Small intestine (tissue), 7 donors: ENCODE measurements at regions not wholly inside any gene's neighbourhood (a gene's known extent, or its start where the extent isn't known, plus 50 kb on each side); places are given as distances from the start of the nearest gene placed in this dataset.

ENCODE experiments used
- DNase-seq, 2 donors: peaks; one replicate each; pipeline versions ENCODE4 v3.0.0 to v3.0.0-alpha.2; 2013
- FAIRE-seq: peaks from 2 replicates; lab custom pipeline; 2012; peaks lifted over from hg19 to GRCh38; lab: Jason Lieb, UNC
- H3K27ac ChIP-seq, 3 donors: one replicate each; pipeline ENCODE4 v1.5.1; 2013; ENCODE audit warnings: low read length in 2 of 3, mild to moderate bottlenecking in 2 of 3, control low read depth in 1 of 3, inconsistent platforms in 1 of 3, low read depth in 1 of 3, moderate library complexity in 1 of 3
- H3K27me3 ChIP-seq, 3 donors: one replicate each; pipeline ENCODE4 v1.6.1; 2013; ENCODE audit warnings: low read length in 3 of 3, inconsistent platforms in 1 of 3; ENCODE audit not compliant: control insufficient read depth in 3 of 3, insufficient read depth in 3 of 3
- H3K36me3 ChIP-seq, 3 donors: one replicate each; pipeline ENCODE4 v1.6.1; 2013; ENCODE audit warnings: low read length in 3 of 3, inconsistent platforms in 1 of 3, low read depth in 1 of 3, mild to moderate bottlenecking in 1 of 3, moderate library complexity in 1 of 3; ENCODE audit not compliant: control insufficient read depth in 3 of 3, insufficient read depth in 2 of 3
- H3K4me1 ChIP-seq, 3 donors: one replicate each; pipeline ENCODE4 v1.6.1; 2013; ENCODE audit warnings: low read length in 2 of 3, inconsistent platforms in 1 of 3, low read depth in 1 of 3, mild to moderate bottlenecking in 1 of 3, moderate library complexity in 1 of 3; ENCODE audit not compliant: control insufficient read depth in 3 of 3, insufficient read depth in 2 of 3
- H3K4me3 ChIP-seq, 3 donors: one replicate each; pipeline ENCODE4 v1.5.1; 2013; ENCODE audit warnings: low read length in 3 of 3, control low read depth in 1 of 3, inconsistent platforms in 1 of 3, low read depth in 1 of 3, mild to moderate bottlenecking in 1 of 3, moderate library complexity in 1 of 3
- H3K9me3 ChIP-seq, 2 donors: one replicate each; pipeline ENCODE4 v1.6.1; 2013; ENCODE audit warnings: low read depth in 1 of 2, low read length in 1 of 2; ENCODE audit not compliant: control insufficient read depth in 2 of 2, insufficient read depth in 1 of 2
- WGBS, 3 donors: extraction: QIAGEN DNeasy Blood & Tissue Kit; methylation state at CpG; one replicate each; pipeline ENCODE4 v1.1.7; 2013; 5-methylcytosine and 5-hydroxymethylcytosine counted together
- donor health status: healthy with polysubstance abuse.
- donor health status: control.
- donor health status: control.
- donor health status: Bipolar disorder and iron deficiency.
- donor health status: healthy.

- FAIRE-seq: no peak
- no peaks in the 10 kb centered on the region for H3K27me3 ChIP-seq
- no peak for DNase-seq
- H3K4me3 ChIP-seq: no peak overlapping the region
- no peak overlapping the region for H3K27ac ChIP-seq
- peaks cover 0 to 9% (median 0%) of the 10 kb centered on the region in 3 donors for H3K4me1 ChIP-seq
- H3K36me3 ChIP-seq: no peaks in the 10 kb centered on the region
- no peaks in the 10 kb centered on the region for H3K9me3 ChIP-seq
- 50 to 94% (median 88%) methylated on average over 2 of the region's 2 CpGs for WGBS, 3 donors
These were observed 127.8 kb downstream of the OSR1 start for GRCh38 chr2:19230626-19231025.

DNA sequence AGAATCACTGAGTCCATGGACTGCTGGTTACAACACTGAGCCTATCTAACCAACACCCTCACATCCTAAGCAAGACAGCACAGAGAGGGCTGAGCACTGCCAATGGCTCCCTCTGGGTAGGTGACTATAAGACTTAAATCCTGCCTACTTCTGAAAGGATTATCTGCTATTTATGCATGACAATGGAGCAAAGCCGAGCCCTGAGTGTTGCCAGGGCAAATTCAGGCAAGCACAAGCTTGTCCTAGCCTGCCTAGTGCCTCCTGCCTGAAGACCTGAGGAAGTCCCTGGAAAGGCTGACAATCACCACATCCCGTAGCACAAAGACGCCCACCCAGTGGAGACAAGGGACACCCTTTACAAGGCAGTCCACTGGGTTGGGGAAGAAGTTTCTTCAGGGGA lies 129.7 kb downstream of the OSR1 start:
- FAIRE-seq (no peak), DNase-seq (no peak)
- Histone ChIP-seq H3K4me1 (peaks cover 0 to 9% (median 0%) of the 10 kb centered on the region in 3 donors), H3K27ac (no peak overlapping the region), H3K9me3 (no peaks in the 10 kb centered on the region), H3K36me3 (no peaks in the 10 kb centered on the region), H3K27me3 (no peaks in the 10 kb centered on the region), H3K4me3 (no peak overlapping the region)
- WGBS, 3 donors: 84 to 92% (median 84%) methylated on average over 3 of the region's 3 CpGs

DNA sequence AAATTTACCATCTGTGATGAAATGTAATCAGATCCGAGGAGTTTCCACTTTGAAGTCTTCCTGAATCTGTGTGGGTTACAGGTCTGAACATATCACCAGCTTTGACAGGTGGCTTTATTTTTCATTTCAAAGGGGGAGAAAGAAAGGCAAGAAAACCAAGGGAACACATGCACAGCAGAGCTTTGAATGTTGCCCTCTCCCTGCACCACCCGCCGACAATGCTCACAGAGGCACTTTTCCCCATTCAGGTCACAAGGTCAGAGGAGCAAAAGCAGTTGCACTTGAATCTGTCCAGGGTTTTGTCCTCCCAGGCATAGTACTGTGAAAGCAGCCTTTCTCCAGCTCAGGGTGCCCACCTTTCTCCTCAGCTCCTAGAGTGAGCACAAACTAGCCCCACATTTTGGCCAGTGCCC lies 130.2 kb downstream of the OSR1 start:
- no peaks in the 10 kb centered on the region for H3K36me3 ChIP-seq
- FAIRE-seq: no peak
- 69 to 78% (median 76%) methylated on average over 3 of the region's 3 CpGs for WGBS, 3 donors

DNA sequence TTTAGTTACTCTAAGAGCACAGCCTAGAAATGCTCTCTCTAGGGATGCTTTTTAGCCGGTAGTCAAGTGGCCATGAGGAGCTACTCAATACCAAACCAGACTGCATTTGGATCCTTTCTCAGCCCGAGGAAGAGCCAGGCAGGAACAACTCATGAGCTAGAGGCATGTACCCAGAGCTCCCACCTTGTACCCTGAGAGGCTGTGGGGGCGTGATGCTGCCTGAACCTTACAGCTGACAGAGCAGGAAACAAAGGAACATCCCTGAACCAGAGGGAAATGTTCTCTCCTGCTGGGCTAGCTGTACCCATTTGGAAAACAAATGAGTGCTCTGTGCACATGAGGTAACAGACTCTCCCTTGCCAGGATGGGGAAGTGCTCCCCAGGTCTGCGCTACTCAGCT lies 131.6 kb downstream of the OSR1 start:
- no peak overlapping the region for H3K4me3 ChIP-seq
- peaks cover 0 to 9% (median 0%) of the 10 kb centered on the region in 3 donors for H3K4me1 ChIP-seq
- no peak for DNase-seq
- no peaks in the 10 kb centered on the region for H3K9me3 ChIP-seq
- WGBS, 3 donors: 80 to 85% (median 85%) methylated on average over 4 of the region's 4 CpGs
- no peak for FAIRE-seq
- no peak overlapping the region for H3K27ac ChIP-seq
- H3K36me3 ChIP-seq: no peaks in the 10 kb centered on the region
- H3K27me3 ChIP-seq: no peaks in the 10 kb centered on the region

More for the DNA sequence above, 130.2 kb downstream of the OSR1 start:
- Histone ChIP-seq H3K9me3 (no peaks in the 10 kb centered on the region), H3K27me3 (no peaks in the 10 kb centered on the region), H3K4me3 (no peak overlapping the region), H3K27ac (no peak overlapping the region), H3K4me1 (peaks cover 0 to 9% (median 0%) of the 10 kb centered on the region in 3 donors)
- DNase-seq: no peak

DNA sequence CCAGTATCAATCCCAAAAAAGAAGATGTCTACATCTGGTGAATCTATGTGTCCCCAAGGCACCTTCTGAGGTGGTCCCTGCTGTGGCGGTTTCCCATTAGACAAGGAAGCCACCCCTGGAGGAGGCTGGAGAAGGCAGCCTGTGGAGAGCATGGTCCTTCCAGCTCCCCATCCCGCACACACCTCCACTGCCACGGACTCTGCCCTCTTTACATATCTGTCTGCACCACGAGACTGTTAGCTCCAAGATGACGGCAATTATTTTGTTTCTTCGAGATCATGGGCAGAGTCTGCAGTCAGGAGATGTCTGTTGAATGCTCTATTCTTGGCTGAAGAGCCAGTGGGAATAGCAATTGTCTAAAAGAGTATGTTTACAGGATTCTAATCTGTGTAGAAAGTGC lies 132.0 kb downstream of the OSR1 start:
- FAIRE-seq (no peak), DNase-seq (peak in 1 of 2 donors; percentile 54)
- WGBS, 3 donors: 27 to 66% (median 50%) methylated on average over 6 of the region's 6 CpGs
- Histone ChIP-seq H3K27me3 (no peaks in the 10 kb centered on the region), H3K36me3 (no peaks in the 10 kb centered on the region), H3K4me3 (no peak overlapping the region), H3K4me1 (peaks cover 0 to 9% (median 0%) of the 10 kb centered on the region in 3 donors), H3K27ac (no peak overlapping the region), H3K9me3 (no peaks in the 10 kb centered on the region)

- 88 to 100% (median 100%) methylated on average over 1 of the region's 1 CpG for WGBS, 3 donors
- FAIRE-seq (no peak), DNase-seq (no peak)
- H3K27ac ChIP-seq: no peak overlapping the region
- H3K4me3 ChIP-seq: no peak overlapping the region
- peaks cover 0 to 9% (median 0%) of the 10 kb centered on the region in 3 donors for H3K4me1 ChIP-seq
- no peaks in the 10 kb centered on the region for H3K27me3 ChIP-seq
- no peaks in the 10 kb centered on the region for H3K36me3 ChIP-seq
- no peaks in the 10 kb centered on the region for H3K9me3 ChIP-seq
These were observed 132.5 kb downstream of the OSR1 start for GRCh38 chr2:19225931-19226330.

DNA sequence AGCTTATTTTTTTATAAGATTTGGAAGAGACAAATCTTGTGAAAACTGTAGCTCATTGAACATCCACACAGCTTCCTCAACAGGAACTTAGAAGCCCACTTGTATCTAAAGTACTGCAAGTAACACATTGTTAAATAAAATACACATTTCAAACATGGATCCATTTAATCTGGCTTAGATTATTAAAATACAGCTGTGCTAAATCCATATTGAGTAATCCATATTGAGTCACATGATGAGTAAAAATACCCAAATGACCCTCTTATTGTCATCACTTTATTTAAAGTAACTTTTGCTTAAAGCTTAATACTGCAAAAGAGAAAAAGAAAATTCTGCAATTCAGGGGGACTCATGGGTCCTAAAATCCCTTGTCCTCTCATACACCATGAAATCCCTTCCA lies 133.3 kb downstream of the OSR1 start:
- Histone ChIP-seq H3K4me1 (peaks cover 0 to 9% (median 0%) of the 10 kb centered on the region in 3 donors), H3K27ac (no peak overlapping the region)
- no peak for FAIRE-seq

GRCh38 chr2:19224486-19224885 lies 133.9 kb downstream of the OSR1 start:
- no peaks in the 10 kb centered on the region for H3K36me3 ChIP-seq
- H3K27ac ChIP-seq: no peak overlapping the region
- no peak for DNase-seq
- no peaks in the 10 kb centered on the region for H3K27me3 ChIP-seq
- no peak overlapping the region for H3K4me3 ChIP-seq
- no peaks in the 10 kb centered on the region for H3K9me3 ChIP-seq
- H3K4me1 ChIP-seq: peaks cover 0 to 9% (median 0%) of the 10 kb centered on the region in 3 donors
- FAIRE-seq: no peak
- WGBS, 3 donors: 82 to 90% (median 89%) methylated on average over 1 of the region's 1 CpG

More for the DNA sequence above, 133.3 kb downstream of the OSR1 start:
- no peaks in the 10 kb centered on the region for H3K27me3 ChIP-seq
- DNase-seq: no peak
- H3K9me3 ChIP-seq: no peaks in the 10 kb centered on the region
- no peak overlapping the region for H3K4me3 ChIP-seq
- no peaks in the 10 kb centered on the region for H3K36me3 ChIP-seq

- no peak overlapping the region for H3K27ac ChIP-seq
- H3K4me3 ChIP-seq: no peak overlapping the region
- no peaks in the 10 kb centered on the region for H3K9me3 ChIP-seq
- DNase-seq (peak in 1 of 2 donors; percentile 20), FAIRE-seq (no peak)
- no peaks in the 10 kb centered on the region for H3K27me3 ChIP-seq
- peaks cover 0 to 9% (median 0%) of the 10 kb centered on the region in 3 donors for H3K4me1 ChIP-seq
- WGBS, 3 donors: 71 to 80% (median 79%) methylated on average over 5 of the region's 5 CpGs
- no peaks in the 10 kb centered on the region for H3K36me3 ChIP-seq
These were observed 134.4 kb downstream of the OSR1 start for GRCh38 chr2:19224011-19224410.
